ENCODE measurements at regions not wholly inside any gene's neighbourhood (a gene's known extent, or its start where the extent isn't known, plus 50 kb on each side); places are given as distances from the start of the nearest gene placed in this dataset.

GRCh38 chr7:17078298-17078697 is 196.5 kb upstream of the AGR3 start:
- H3K27ac ChIP-seq: no peak overlapping the region
- no peaks in the 10 kb centered on the region for H3K4me1 ChIP-seq
- peaks cover 0 to 3% (median 0%) of the 10 kb centered on the region in 4 donors for H3K9me3 ChIP-seq
- no peak for DNase-seq (ENCODE audit: low spot score in 2 of 2)
- H3K36me3 ChIP-seq: no peaks in the 10 kb centered on the region
- WGBS, 2 donors: 88 to 91% methylated on average over 6 of the region's 6 CpGs
- no peaks in the 10 kb centered on the region for H3K27me3 ChIP-seq
- no peak overlapping the region for H3K4me3 ChIP-seq
- TF ChIP-seq CTCF (IDR thresholded peaks at IDR 0.05): no peak

- Histone ChIP-seq H3K9me3 (peaks cover 0 to 3% (median 0%) of the 10 kb centered on the region in 4 donors), H3K27me3 (no peaks in the 10 kb centered on the region), H3K27ac (no peak overlapping the region), H3K4me1 (no peaks in the 10 kb centered on the region), H3K36me3 (no peaks in the 10 kb centered on the region), H3K4me3 (no peak overlapping the region)
- TF ChIP-seq EP300 (IDR thresholded peaks at IDR 0.05): no peak
- no peak for TF ChIP-seq POLR2A (IDR thresholded peaks at IDR 0.05)
- no peak for TF ChIP-seq CTCF (IDR thresholded peaks at IDR 0.05)
- WGBS, 2 donors: 96 to 98% methylated on average over 4 of the region's 4 CpGs
- no peak for DNase-seq (ENCODE audit: low spot score in 2 of 2)
Observed at GRCh38 chr7:17083392-17084165, 201.8 kb upstream of the AGR3 start.

GRCh38 chr7:17084166-17084475 is 202.3 kb upstream of the AGR3 start:
- H3K4me3 ChIP-seq: no peak overlapping the region
- DNase-seq (ENCODE audit: low spot score in 2 of 2): no peak
- H3K36me3 ChIP-seq: no peaks in the 10 kb centered on the region
- 58 to 66% methylated on average over 1 of the region's 1 CpG for WGBS, 2 donors
- TF ChIP-seq CTCF (IDR thresholded peaks at IDR 0.05): no peak
- TF ChIP-seq POLR2A (IDR thresholded peaks at IDR 0.05): no peak
- no peak for TF ChIP-seq EP300 (IDR thresholded peaks at IDR 0.05)
- H3K9me3 ChIP-seq: peaks cover 0 to 3% (median 0%) of the 10 kb centered on the region in 4 donors
- H3K27me3 ChIP-seq: no peaks in the 10 kb centered on the region
- no peak overlapping the region for H3K27ac ChIP-seq
- no peaks in the 10 kb centered on the region for H3K4me1 ChIP-seq

- TF ChIP-seq CTCF (IDR thresholded peaks at IDR 0.05) (no peak), EP300 (IDR thresholded peaks at IDR 0.05) (no peak), POLR2A (IDR thresholded peaks at IDR 0.05) (no peak)
- no peak for DNase-seq (ENCODE audit: low spot score in 2 of 2)
- no peak overlapping the region for H3K27ac ChIP-seq
Observed at GRCh38 chr7:17085186-17085585, 203.4 kb upstream of the AGR3 start.

GRCh38 chr7:17086403-17086802 is 204.6 kb upstream of the AGR3 start:
- Histone ChIP-seq H3K27ac (no peak overlapping the region), H3K4me3 (no peak overlapping the region), H3K9me3 (no peaks in the 10 kb centered on the region), H3K36me3 (no peaks in the 10 kb centered on the region), H3K4me1 (peaks cover 0 to 4% (median 0%) of the 10 kb centered on the region in 4 donors), H3K27me3 (no peaks in the 10 kb centered on the region)
- 86 to 88% methylated on average over 5 of the region's 5 CpGs for WGBS, 2 donors
- DNase-seq (ENCODE audit: low spot score in 2 of 2): no peak
- TF ChIP-seq CTCF (IDR thresholded peaks at IDR 0.05): no peak

More at GRCh38 chr7:17085186-17085585, 203.4 kb upstream of the AGR3 start:
- Histone ChIP-seq H3K4me3 (no peak overlapping the region), H3K4me1 (no peaks in the 10 kb centered on the region), H3K27me3 (no peaks in the 10 kb centered on the region), H3K9me3 (peaks cover 0 to 3% (median 0%) of the 10 kb centered on the region in 4 donors), H3K36me3 (no peaks in the 10 kb centered on the region)
- 91 to 96% methylated on average over 3 of the region's 3 CpGs for WGBS, 2 donors

All from tibial nerve (tissue), 4 donors.